H9 (cell line): ENCODE measurements at regions not wholly inside any gene's neighbourhood (a gene's known extent, or its start where the extent isn't known, plus 50 kb on each side); places are given as distances from the start of the nearest gene placed in this dataset.

Source experiments
- DNase-seq: peaks from one replicate; pipeline ENCODE4 v3.0.0-alpha.2; 2017
- H2AFZ ChIP-seq: one replicate; pipeline ENCODE4 v1.6.1; 2013; ENCODE audit warnings: mild to moderate bottlenecking, low read length, control low read depth, moderate library complexity
- H2AK5ac ChIP-seq: 2 replicates; pipeline ENCODE4 v1.6.1; 2013; ENCODE audit warnings: low read length, control low read depth, mixed read lengths; ENCODE audit not compliant: insufficient read length
- H2BK120ac ChIP-seq: one replicate; pipeline ENCODE4 v1.6.1; 2013; ENCODE audit warnings: low read depth, mild to moderate bottlenecking, low read length, control low read depth, inconsistent platforms; ENCODE audit not compliant: poor library complexity, severe bottlenecking
- H2BK12ac ChIP-seq: 2 replicates; pipeline ENCODE4 v1.6.1; 2013; ENCODE audit warnings: low read length, control low read depth, mixed read lengths, low read depth; ENCODE audit not compliant: insufficient read length
- H2BK15ac ChIP-seq: 2 replicates; pipeline ENCODE4 v1.6.1; 2013; ENCODE audit warnings: low read depth, low read length, control low read depth
- H2BK20ac ChIP-seq: one replicate; pipeline ENCODE4 v1.6.1; 2013; ENCODE audit warnings: low read depth, mild to moderate bottlenecking, low read length, control low read depth, inconsistent platforms; ENCODE audit not compliant: poor library complexity, severe bottlenecking
- H2BK5ac ChIP-seq: 2 replicates; pipeline ENCODE4 v1.6.1; 2013; ENCODE audit warnings: low read length, control low read depth, mixed read lengths; ENCODE audit not compliant: insufficient read length
- H3K14ac ChIP-seq: 2 replicates; pipeline ENCODE4 v1.6.1; 2013; ENCODE audit warnings: low read length, control low read depth; ENCODE audit not compliant: insufficient read depth
- H3K18ac ChIP-seq: 2 replicates; pipeline ENCODE4 v1.6.1; 2013; ENCODE audit warnings: low read depth, mild to moderate bottlenecking, mixed read lengths, low read length, control low read depth; ENCODE audit not compliant: insufficient read length
- H3K23ac ChIP-seq: 2 replicates; pipeline ENCODE4 v1.6.1; 2013; ENCODE audit warnings: low read length, control low read depth, mixed read lengths, low read depth; ENCODE audit not compliant: insufficient read length
- H3K23me2 ChIP-seq: 2 replicates; pipeline ENCODE4 v1.6.1; 2013; ENCODE audit warnings: low read depth, mild to moderate bottlenecking, mixed read lengths, low read length, control low read depth; ENCODE audit not compliant: insufficient read length, poor library complexity, severe bottlenecking
- H3K27ac ChIP-seq: 2 replicates; pipeline ENCODE4 v1.5.1; 2013; ENCODE audit warnings: low read length, control low read depth, mixed read lengths, low read depth; ENCODE audit not compliant: insufficient read length
- H3K27me3 ChIP-seq: 2 replicates; pipeline ENCODE4 v1.6.1; 2013; ENCODE audit warnings: low read length, control low read depth, inconsistent platforms; ENCODE audit not compliant: insufficient read depth
- H3K4ac ChIP-seq: 2 replicates; pipeline ENCODE4 v1.6.1; 2013; ENCODE audit warnings: low read depth, mild to moderate bottlenecking, control low read depth, inconsistent platforms, low read length, moderate library complexity
- H3K4me1 ChIP-seq: 2 replicates; pipeline ENCODE4 v1.6.1; 2013; ENCODE audit warnings: low read length, control low read depth, inconsistent platforms; ENCODE audit not compliant: insufficient read depth
- H3K4me2 ChIP-seq: 2 replicates; pipeline ENCODE4 v1.6.1; 2013; ENCODE audit warnings: low read length, control low read depth, mixed read lengths; ENCODE audit not compliant: insufficient read length, insufficient read depth
- H3K56ac ChIP-seq: 2 replicates; pipeline ENCODE4 v1.6.1; 2013; ENCODE audit warnings: low read depth, mild to moderate bottlenecking, mixed read lengths, low read length, control low read depth; ENCODE audit not compliant: insufficient read length
- H3K79me1 ChIP-seq: 2 replicates; pipeline ENCODE4 v1.6.1; 2013; ENCODE audit warnings: low read depth, mild to moderate bottlenecking, moderate library complexity, low read length, control low read depth, inconsistent platforms; ENCODE audit not compliant: insufficient read depth, poor library complexity, severe bottlenecking
- H3K79me2 ChIP-seq: 2 replicates; pipeline ENCODE4 v1.6.1; 2013; ENCODE audit warnings: low read length, control low read depth, inconsistent platforms; ENCODE audit not compliant: insufficient read depth
- H3K9ac ChIP-seq: 2 replicates; pipeline ENCODE4 v1.6.1; 2013; ENCODE audit warnings: low read length, control low read depth, mixed read lengths; ENCODE audit not compliant: insufficient read length; ENCODE audit errors: extremely low read depth
- H3K9me3 ChIP-seq: one replicate; pipeline ENCODE4 v1.6.1; 2013; ENCODE audit warnings: low read depth, low read length, inconsistent platforms; ENCODE audit not compliant: control insufficient read depth
- H3T11ph ChIP-seq: one replicate; pipeline ENCODE4 v1.6.1; 2013; ENCODE audit warnings: mild to moderate bottlenecking, low read length, control low read depth, inconsistent platforms
- H4K20me1 ChIP-seq: one replicate; pipeline ENCODE4 v1.6.1; 2013; ENCODE audit not compliant: control insufficient read depth, insufficient read length, insufficient read depth
- H4K5ac ChIP-seq: 2 replicates; pipeline ENCODE4 v1.6.1; 2013; ENCODE audit warnings: low read depth, mild to moderate bottlenecking, mixed read lengths, low read length, control low read depth; ENCODE audit not compliant: insufficient read length
- H4K8ac ChIP-seq: replicated peaks from 2 replicates; pipeline ENCODE4 v1.6.1; 2013; ENCODE audit warnings: low read length, control low read depth, mixed read lengths, low read depth; ENCODE audit not compliant: insufficient read length
- H4K91ac ChIP-seq: 2 replicates; pipeline ENCODE4 v1.6.1; 2013; ENCODE audit warnings: low read depth, mild to moderate bottlenecking, moderate library complexity, mixed read lengths, low read length, control low read depth; ENCODE audit not compliant: insufficient read length
- H3K27ac Mint-ChIP-seq, 3 experiments: 2 replicates in 2 of 3; 3 replicates in 1 of 3; pipeline ENCODE4 v1.8.0; 2020 to 2021; ENCODE audit warnings: mixed read lengths in 3 of 3, mild to moderate bottlenecking in 1 of 3, moderate library complexity in 1 of 3
- H3K27me3 Mint-ChIP-seq: 2 replicates; pipeline ENCODE4 v1.8.0; 2021; ENCODE audit warnings: low read depth, mild to moderate bottlenecking, moderate library complexity, mixed read lengths
- H3K36me3 Mint-ChIP-seq, 3 experiments: 2 replicates in 2 of 3; 3 replicates in 1 of 3; pipeline ENCODE4 v1.8.0; 2020 to 2021; ENCODE audit warnings: low read depth in 3 of 3, mixed read lengths in 3 of 3; ENCODE audit not compliant: insufficient read depth in 1 of 3
- H3K4me1 Mint-ChIP-seq, 2 experiments: 2 replicates each; pipeline ENCODE4 v1.8.0; 2020; ENCODE audit warnings: mixed read lengths in 2 of 2
- H3K4me3 Mint-ChIP-seq, 2 experiments: 2 replicates in 1 of 2; 3 replicates in 1 of 2; pipeline ENCODE4 v1.8.0; 2020 to 2021; ENCODE audit warnings: mild to moderate bottlenecking in 2 of 2, mixed read lengths in 2 of 2, moderate library complexity in 1 of 2
- H3K9me3 Mint-ChIP-seq, 2 experiments: 2 replicates in 1 of 2; 3 replicates in 1 of 2; pipeline ENCODE4 v1.8.0; 2020; ENCODE audit warnings: mild to moderate bottlenecking in 2 of 2, mixed read lengths in 2 of 2, moderate library complexity in 1 of 2
- CTCF ChIP-seq: fragments of 200-600 bp; sonication (generic); conservative IDR thresholded peaks from 3 replicates; pipeline ENCODE4 v1.8.0; 2021; ENCODE audit warnings: antibody characterized with exemption, mild to moderate bottlenecking
- WGBS: extraction: QIAGEN DNeasy Blood & Tissue Kit; methylation state at CpG from one replicate; pipeline ENCODE4 v1.1.7; 2013; ENCODE audit warnings: missing lambda C conversion rate, low lambda C conversion rate, mixed read lengths; ENCODE audit not compliant: insufficient read length; ENCODE audit errors: extremely low coverage; 5-methylcytosine and 5-hydroxymethylcytosine counted together

GRCh38 chr6:140915103-140915502 is 1217.6 kb upstream of the GJE1 start:
- no CpG with 5 or more reads among the region's 1 CpG for WGBS
- Histone ChIP-seq H3K56ac (no peak overlapping the region), H4K20me1 (no peaks in the 10 kb centered on the region), H2BK15ac (no peak overlapping the region), H3T11ph (no peak overlapping the region), H2BK5ac (no peak overlapping the region), H3K27me3 (no peaks in the 10 kb centered on the region), H4K5ac (no peak overlapping the region), H3K18ac (no peak overlapping the region), H3K9me3 (no peaks in the 10 kb centered on the region), H2BK20ac (no peak overlapping the region), H3K4ac (no peak overlapping the region), H2AK5ac (no peak overlapping the region), H3K23me2 (no peaks in the 10 kb centered on the region), H3K9ac (no peak overlapping the region), H3K23ac (no peak overlapping the region), H3K79me2 (no peaks in the 10 kb centered on the region), H2BK12ac (no peak overlapping the region), H4K8ac (no peak overlapping the region), H3K27ac (no peak overlapping the region), H3K14ac (no peak overlapping the region), H3K4me1 (no peaks in the 10 kb centered on the region; the same call in 1 of the 2 replicates), H2BK120ac (no peak overlapping the region), H4K91ac (no peak overlapping the region), H3K4me2 (no peak overlapping the region), H3K79me1 (no peaks in the 10 kb centered on the region), H2AFZ (no peak overlapping the region)
- Mint-ChIP-seq H3K4me3 (no peak overlapping the region), H3K9me3 (peaks cover 0 to 3% of the 10 kb centered on the region in 2 experiments; a peak in 1 of 5 replicates), H3K4me1 (peaks cover 4 to 6% of the 10 kb centered on the region in 2 experiments; a peak in 3 of 4 replicates), H3K27ac (no peak overlapping the region), H3K36me3 (no peaks in the 10 kb centered on the region; a peak in 1 of 7 replicates), H3K27me3 (no peaks in the 10 kb centered on the region)
- DNase-seq: no peak
- TF ChIP-seq CTCF: no peak
